Activated CD8-positive, alpha-beta memory T cell treated with anti-CD3 and anti-CD28 coated beads, Interleukin-2, amount 10 ng/mL, durations not matched to agents 7 days and 5 days (primary cell): ENCODE measurements at regions not wholly inside any gene's neighbourhood (a gene's known extent, or its start where the extent isn't known, plus 50 kb on each side); places are given as distances from the start of the nearest gene placed in this dataset.

ENCODE experiments used
- ATAC-seq: fragments of 150-1000 bp; cut with Tn5 transposase; one replicate; pipeline ENCODE4 v1.10.0; 2021; ENCODE audit warnings: moderate library complexity
- CTCF ChIA-PET: fragments of 350-600 bp; sonication (Branson Sonifier 250); formaldehyde crosslinking; loops from one replicate; lab custom pipeline; 2021; ENCODE audit warnings: antibody characterized with exemption; lab: Charles Lee
- DNase-seq: peaks from one replicate; pipeline ENCODE4 v3.0.0-alpha.2; 2020
- H3K27ac Mint-ChIP-seq: one replicate; pipeline ENCODE4 v1.8.0; 2021; ENCODE audit warnings: mild to moderate bottlenecking, mixed read lengths
- H3K27me3 Mint-ChIP-seq: one replicate; pipeline ENCODE4 v1.8.0; 2021; ENCODE audit warnings: mixed read lengths
- H3K36me3 Mint-ChIP-seq: one replicate; pipeline ENCODE4 v1.8.0; 2021; ENCODE audit warnings: mild to moderate bottlenecking, mixed read lengths
- H3K4me1 Mint-ChIP-seq: one replicate; pipeline ENCODE4 v1.8.0; 2021; ENCODE audit warnings: mixed read lengths
- H3K4me3 Mint-ChIP-seq: one replicate; pipeline ENCODE4 v1.8.0; 2021; ENCODE audit warnings: mild to moderate bottlenecking, moderate library complexity, mixed read lengths
- H3K9me3 Mint-ChIP-seq: one replicate; pipeline ENCODE4 v1.8.0; 2022; ENCODE audit warnings: low read depth, mixed read lengths

DNA sequence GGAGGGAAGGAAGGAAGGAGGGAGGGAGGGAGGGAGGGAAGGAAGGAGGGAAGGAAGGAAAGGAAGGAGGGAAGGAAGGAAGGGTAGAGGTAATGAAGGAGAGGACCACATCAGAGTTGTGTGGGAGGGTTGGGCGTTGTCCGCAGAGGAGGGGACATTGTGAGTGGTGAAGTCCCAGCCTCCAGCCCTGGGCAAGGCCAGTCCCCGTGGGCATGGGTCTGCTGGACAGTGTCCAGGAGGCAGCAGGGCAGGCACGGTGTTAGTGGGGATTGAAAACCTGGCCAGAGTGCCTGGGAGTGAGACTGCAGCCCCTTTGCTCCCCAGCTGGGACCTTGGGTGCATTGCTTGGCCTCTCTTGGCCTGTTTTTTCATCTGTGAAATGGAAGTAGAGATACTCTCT lies 1462.3 kb downstream of the BRD1 start:
- CTCF ChIA-PET = no interaction called here
- H3K4me1 Mint-ChIP-seq = no peaks in the 10 kb centered on the region
- H3K36me3 Mint-ChIP-seq = no peaks in the 10 kb centered on the region
- no peak overlapping the region for H3K4me3 Mint-ChIP-seq
- DNase-seq = no peak
- H3K27ac Mint-ChIP-seq = no peak overlapping the region
- H3K27me3 Mint-ChIP-seq = no peaks in the 10 kb centered on the region
- H3K9me3 Mint-ChIP-seq = no peaks in the 10 kb centered on the region
- no peak for ATAC-seq

DNA sequence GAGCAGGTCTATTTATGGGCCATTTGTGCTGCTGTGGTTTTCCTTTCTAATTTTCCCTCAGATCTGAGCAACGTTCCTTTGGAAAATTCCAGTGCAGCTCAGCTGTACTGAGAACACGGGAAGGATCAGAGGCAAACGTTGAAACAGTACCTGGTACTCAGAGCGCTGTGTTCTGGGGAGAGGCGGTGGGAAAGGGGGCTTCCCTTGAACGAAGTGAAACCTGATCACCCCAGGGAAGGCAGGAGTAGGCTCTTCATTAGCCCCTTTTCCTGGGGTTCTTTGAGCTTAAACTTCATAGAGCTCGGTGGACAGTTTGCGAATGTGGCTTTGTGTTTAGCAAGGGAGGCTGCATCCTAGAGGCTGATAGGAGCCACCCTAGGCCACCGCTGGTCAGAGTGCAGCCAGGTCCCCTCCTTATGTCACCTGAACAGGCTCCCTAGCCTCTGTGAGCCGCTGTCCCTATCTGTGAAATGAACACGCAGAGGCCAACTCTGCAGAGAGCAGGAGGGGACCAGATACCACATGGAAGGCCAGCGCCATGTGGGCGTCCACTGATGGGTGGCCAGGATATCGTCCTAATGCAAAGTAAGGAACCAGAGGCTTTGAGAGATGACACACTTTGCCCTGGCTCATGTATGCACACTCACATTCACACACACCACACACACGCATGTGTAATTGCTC lies 1464.8 kb downstream of the BRD1 start:
- CTCF ChIA-PET = no interaction called here
- H3K27me3 Mint-ChIP-seq = no peaks in the 10 kb centered on the region
- ATAC-seq = no peak

DNA sequence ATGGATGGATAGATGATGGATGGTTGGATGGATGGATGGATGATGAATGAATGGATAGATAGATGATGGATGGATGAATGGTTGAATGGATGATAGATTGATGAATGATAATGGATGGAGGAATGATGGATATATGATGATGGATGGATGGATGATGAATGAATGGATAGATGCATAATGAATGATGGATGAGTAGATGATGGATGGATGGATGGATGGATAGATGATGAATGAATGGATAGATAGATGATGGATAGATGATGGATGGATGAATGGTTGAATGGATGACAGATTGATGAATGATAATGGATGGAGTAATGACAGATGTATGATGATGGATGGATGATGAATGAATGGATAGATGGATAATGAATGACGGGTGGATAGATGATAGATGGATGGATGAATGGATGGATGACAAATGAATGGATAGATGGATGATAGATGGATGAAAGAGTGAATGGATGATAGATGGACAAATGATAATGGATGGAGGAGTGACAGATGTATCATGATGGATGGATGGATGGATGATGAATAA lies 1466.5 kb downstream of the BRD1 start:
- no peak overlapping the region for H3K27ac Mint-ChIP-seq
- CTCF ChIA-PET = no interaction called here
- H3K27me3 Mint-ChIP-seq = no peaks in the 10 kb centered on the region
- DNase-seq (no peak), ATAC-seq (no peak)
- no peaks in the 10 kb centered on the region for H3K9me3 Mint-ChIP-seq
- H3K36me3 Mint-ChIP-seq = no peaks in the 10 kb centered on the region
- H3K4me3 Mint-ChIP-seq = no peak overlapping the region
- H3K4me1 Mint-ChIP-seq = no peaks in the 10 kb centered on the region

More for the DNA sequence above, 1464.8 kb downstream of the BRD1 start:
- no peaks in the 10 kb centered on the region for H3K4me1 Mint-ChIP-seq
- H3K9me3 Mint-ChIP-seq = no peaks in the 10 kb centered on the region
- no peak overlapping the region for H3K27ac Mint-ChIP-seq
- H3K4me3 Mint-ChIP-seq = no peak overlapping the region
- no peak for DNase-seq
- no peaks in the 10 kb centered on the region for H3K36me3 Mint-ChIP-seq

DNA sequence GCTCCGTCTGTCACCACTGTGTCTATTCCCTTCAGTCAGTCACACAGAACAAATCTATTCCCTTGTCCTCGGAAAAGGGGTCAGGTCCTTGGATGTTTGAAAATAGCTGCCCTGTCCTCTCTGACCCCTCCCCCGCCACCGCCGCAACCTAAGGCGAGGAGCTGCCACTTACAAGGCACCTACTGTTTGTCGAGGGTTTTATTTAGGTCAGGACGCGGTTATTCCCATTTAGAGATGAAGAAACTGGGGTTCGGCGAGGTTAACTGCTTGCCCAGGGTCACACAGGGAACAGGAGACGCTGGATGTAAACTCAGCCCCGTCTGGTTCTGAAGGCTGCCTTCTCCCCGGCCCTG lies 1468.1 kb downstream of the BRD1 start:
- H3K4me1 Mint-ChIP-seq = no peaks in the 10 kb centered on the region
- H3K9me3 Mint-ChIP-seq = no peaks in the 10 kb centered on the region
- no peak overlapping the region for H3K4me3 Mint-ChIP-seq
- no peak overlapping the region for H3K27ac Mint-ChIP-seq
- CTCF ChIA-PET = no interaction called here
- ATAC-seq (no peak), DNase-seq (no peak)
- H3K36me3 Mint-ChIP-seq = no peaks in the 10 kb centered on the region
- H3K27me3 Mint-ChIP-seq = no peaks in the 10 kb centered on the region

DNA sequence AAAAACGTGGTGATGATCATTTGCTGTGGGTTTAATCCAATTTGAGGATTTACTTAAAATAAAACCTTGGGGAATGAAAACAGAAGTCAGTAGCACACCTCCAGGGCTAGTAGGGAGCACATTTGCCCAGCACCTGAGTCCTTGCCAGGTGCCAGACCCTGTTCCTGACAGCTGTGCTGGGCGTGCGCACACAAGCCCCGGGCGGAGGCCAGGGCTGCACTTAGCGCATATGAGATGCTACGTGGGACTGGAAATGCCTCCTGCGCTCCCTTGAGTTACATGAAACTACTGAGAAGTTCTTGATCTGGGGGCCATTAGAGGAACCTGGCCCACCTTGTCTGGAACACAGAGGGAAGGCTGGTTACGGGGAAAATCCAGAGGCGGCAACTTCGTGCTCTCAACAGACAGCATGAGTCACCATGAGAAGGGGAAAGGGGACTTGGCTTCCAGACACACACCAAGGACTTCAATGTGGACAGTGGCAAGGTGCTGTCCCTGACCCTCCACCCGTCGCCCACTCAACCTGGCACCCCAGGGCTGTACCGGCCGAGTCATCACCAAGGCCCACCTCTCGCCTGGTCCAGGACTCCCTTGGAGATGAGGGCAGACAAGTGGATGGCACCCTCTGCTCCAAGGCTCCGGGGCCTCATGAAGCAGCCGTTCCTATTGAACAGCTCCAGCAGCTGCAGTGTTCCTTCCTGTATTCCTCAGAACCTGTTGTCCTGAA lies 1468.6 kb downstream of the BRD1 start:
- no peaks in the 10 kb centered on the region for H3K36me3 Mint-ChIP-seq
- no peak overlapping the region for H3K4me3 Mint-ChIP-seq
- ATAC-seq (no peak), DNase-seq (no peak)
- no peaks in the 10 kb centered on the region for H3K4me1 Mint-ChIP-seq
- no peak overlapping the region for H3K27ac Mint-ChIP-seq
- CTCF ChIA-PET = no interaction called here
- no peaks in the 10 kb centered on the region for H3K9me3 Mint-ChIP-seq
- no peaks in the 10 kb centered on the region for H3K27me3 Mint-ChIP-seq

- no peak overlapping the region for H3K4me3 Mint-ChIP-seq
- H3K4me1 Mint-ChIP-seq = no peaks in the 10 kb centered on the region
- H3K27me3 Mint-ChIP-seq = no peaks in the 10 kb centered on the region
- DNase-seq (no peak), ATAC-seq (no peak)
- H3K36me3 Mint-ChIP-seq = no peaks in the 10 kb centered on the region
- H3K9me3 Mint-ChIP-seq = no peaks in the 10 kb centered on the region
- no peak overlapping the region for H3K27ac Mint-ChIP-seq
- CTCF ChIA-PET = no interaction called here
Observed at GRCh38 chr22:48357961-48358360, 1469.7 kb downstream of the BRD1 start.

GRCh38 chr22:48357196-48357595 lies 1470.5 kb downstream of the BRD1 start:
- Mint-ChIP-seq H3K27me3 (no peaks in the 10 kb centered on the region), H3K4me1 (no peaks in the 10 kb centered on the region), H3K4me3 (no peak overlapping the region), H3K9me3 (no peaks in the 10 kb centered on the region), H3K27ac (no peak overlapping the region), H3K36me3 (no peaks in the 10 kb centered on the region)
- DNase-seq (no peak), ATAC-seq (no peak)
- CTCF ChIA-PET = no interaction called here

DNA sequence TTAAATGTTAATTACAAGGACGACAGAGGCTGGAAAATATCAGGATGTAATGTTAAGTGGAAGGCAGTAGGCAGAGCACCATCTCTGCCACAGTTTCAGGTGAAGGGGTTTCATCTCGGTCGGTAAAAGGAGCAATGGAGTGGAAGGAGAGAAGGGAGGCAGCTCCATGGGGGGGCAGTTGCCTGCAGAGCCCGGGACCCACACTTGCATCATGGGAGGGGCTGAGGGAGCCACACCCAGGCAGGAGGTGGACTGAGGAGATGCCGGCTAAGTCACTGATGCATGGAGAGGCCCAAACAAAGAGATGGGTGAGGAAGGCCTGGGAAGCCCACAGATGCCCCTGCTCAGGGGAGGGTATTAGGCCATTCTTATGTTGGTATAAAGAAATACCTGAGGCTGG lies 1470.9 kb downstream of the BRD1 start:
- H3K36me3 Mint-ChIP-seq = no peaks in the 10 kb centered on the region
- H3K4me1 Mint-ChIP-seq = no peaks in the 10 kb centered on the region
- ATAC-seq = no peak
- no peak overlapping the region for H3K4me3 Mint-ChIP-seq
- no peaks in the 10 kb centered on the region for H3K27me3 Mint-ChIP-seq
- CTCF ChIA-PET = no interaction called here
- DNase-seq = no peak
- H3K9me3 Mint-ChIP-seq = no peaks in the 10 kb centered on the region
- H3K27ac Mint-ChIP-seq = no peak overlapping the region

- Mint-ChIP-seq H3K4me1 (no peaks in the 10 kb centered on the region), H3K36me3 (no peaks in the 10 kb centered on the region), H3K27ac (no peak overlapping the region), H3K4me3 (no peak overlapping the region), H3K27me3 (no peaks in the 10 kb centered on the region), H3K9me3 (no peaks in the 10 kb centered on the region)
- ATAC-seq (no peak), DNase-seq (no peak)
- CTCF ChIA-PET = no interaction called here
Observed at GRCh38 chr22:48354096-48354495, 1473.6 kb downstream of the BRD1 start.

- H3K27me3 Mint-ChIP-seq = no peaks in the 10 kb centered on the region
- H3K4me1 Mint-ChIP-seq = no peaks in the 10 kb centered on the region
- CTCF ChIA-PET = no interaction called here
- no peaks in the 10 kb centered on the region for H3K36me3 Mint-ChIP-seq
- ATAC-seq (no peak), DNase-seq (no peak)
- H3K4me3 Mint-ChIP-seq = no peak overlapping the region
- H3K9me3 Mint-ChIP-seq = no peaks in the 10 kb centered on the region
- no peak overlapping the region for H3K27ac Mint-ChIP-seq
Observed at GRCh38 chr22:48353116-48353947, 1474.3 kb downstream of the BRD1 start.

GRCh38 chr22:48352086-48352911 lies 1475.4 kb downstream of the BRD1 start:
- H3K27me3 Mint-ChIP-seq = no peaks in the 10 kb centered on the region
- no peak for ATAC-seq
- H3K27ac Mint-ChIP-seq = no peak overlapping the region
- no peaks in the 10 kb centered on the region for H3K36me3 Mint-ChIP-seq
- no peak overlapping the region for H3K4me3 Mint-ChIP-seq
- DNase-seq = no peak
- H3K4me1 Mint-ChIP-seq = no peaks in the 10 kb centered on the region
- CTCF ChIA-PET = no interaction called here
- H3K9me3 Mint-ChIP-seq = no peaks in the 10 kb centered on the region

DNA sequence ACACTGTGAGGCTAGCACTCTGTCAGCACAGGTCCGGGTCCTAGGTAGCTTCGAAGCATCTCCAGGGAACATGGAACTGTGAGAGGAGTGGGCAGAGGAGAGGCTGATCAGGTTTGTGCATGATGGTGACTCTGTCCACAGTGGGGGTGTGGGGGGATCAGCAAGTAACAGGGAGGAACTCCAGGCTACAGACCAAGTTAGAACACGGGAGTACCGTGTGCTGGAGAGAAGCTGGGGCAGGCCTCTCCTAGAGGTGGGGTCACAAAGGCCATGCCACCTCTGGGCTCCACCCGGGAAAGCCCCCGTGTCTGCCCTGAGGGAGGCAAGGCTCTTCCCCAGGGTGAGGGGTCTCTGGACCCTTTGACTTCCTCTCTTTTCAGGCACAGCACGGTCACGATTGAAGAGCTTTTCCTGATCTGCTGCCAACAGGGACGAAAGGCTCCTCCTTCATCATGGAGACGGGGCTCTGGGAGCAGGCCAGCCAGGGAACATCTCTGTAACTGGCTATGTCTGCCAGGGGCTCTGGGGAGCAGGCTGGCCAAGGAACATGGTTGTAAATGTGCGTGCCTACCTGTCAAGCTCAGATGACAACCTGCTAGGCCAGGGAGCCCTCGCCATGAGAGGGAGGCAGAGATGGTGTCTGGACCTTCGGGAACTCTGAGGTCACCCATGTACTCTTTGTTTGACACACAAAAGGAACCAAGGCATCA lies 1476.1 kb downstream of the BRD1 start:
- H3K9me3 Mint-ChIP-seq = no peaks in the 10 kb centered on the region

More for the DNA sequence above, 1476.1 kb downstream of the BRD1 start:
- Mint-ChIP-seq H3K27ac (no peak overlapping the region), H3K4me1 (no peaks in the 10 kb centered on the region), H3K27me3 (no peaks in the 10 kb centered on the region), H3K4me3 (no peak overlapping the region), H3K36me3 (no peaks in the 10 kb centered on the region)
- CTCF ChIA-PET = no interaction called here
- DNase-seq (no peak), ATAC-seq (no peak)
